ENCODE measurements at regions not wholly inside any gene's neighbourhood (a gene's known extent, or its start where the extent isn't known, plus 50 kb on each side); places are given as distances from the start of the nearest gene placed in this dataset.

- DNase-seq (ENCODE audit: extremely low read depth in 1 of 2, low read depth in 1 of 2): no peak
Measured at GRCh38 chr1:57835620-57836019, 411.8 kb upstream of the DAB1 start.

GRCh38 chr1:57833296-57833695 lies 409.4 kb upstream of the DAB1 start:
- no peak for DNase-seq (ENCODE audit: extremely low read depth in 1 of 2, low read depth in 1 of 2)

- no peak for DNase-seq (ENCODE audit: extremely low read depth in 1 of 2, low read depth in 1 of 2)
Measured at GRCh38 chr1:57832612-57833011, 408.8 kb upstream of the DAB1 start.

GRCh38 chr1:57831624-57832023 lies 407.8 kb upstream of the DAB1 start:
- no peak for DNase-seq (ENCODE audit: extremely low read depth in 1 of 2, low read depth in 1 of 2)

GRCh38 chr1:57826535-57826934 lies 402.7 kb upstream of the DAB1 start:
- DNase-seq (ENCODE audit: extremely low read depth in 1 of 2, low read depth in 1 of 2): no peak

GRCh38 chr1:57824535-57824934 lies 400.7 kb upstream of the DAB1 start:
- no peak for DNase-seq (ENCODE audit: extremely low read depth in 1 of 2, low read depth in 1 of 2)

- no peak for DNase-seq (ENCODE audit: extremely low read depth in 1 of 2, low read depth in 1 of 2)
Measured at GRCh38 chr1:57820356-57821095, 396.7 kb upstream of the DAB1 start.

GRCh38 chr1:57819893-57820292 lies 396.0 kb upstream of the DAB1 start:
- no peak for DNase-seq (ENCODE audit: extremely low read depth in 1 of 2, low read depth in 1 of 2)

GRCh38 chr1:57803586-57803985 lies 379.7 kb upstream of the DAB1 start:
- DNase-seq (ENCODE audit: extremely low read depth in 1 of 2, low read depth in 1 of 2): no peak

GRCh38 chr1:57800376-57800775 lies 376.5 kb upstream of the DAB1 start:
- no peak for DNase-seq (ENCODE audit: extremely low read depth in 1 of 2, low read depth in 1 of 2)

GRCh38 chr1:57799490-57800115 lies 375.7 kb upstream of the DAB1 start:
- no peak for DNase-seq (ENCODE audit: extremely low read depth in 1 of 2, low read depth in 1 of 2)

- no peak for DNase-seq (ENCODE audit: extremely low read depth in 1 of 2, low read depth in 1 of 2)
Measured at GRCh38 chr1:57798543-57798942, 374.7 kb upstream of the DAB1 start.

GRCh38 chr1:57797084-57797483 lies 373.2 kb upstream of the DAB1 start:
- no peak for DNase-seq (ENCODE audit: extremely low read depth in 1 of 2, low read depth in 1 of 2)

GRCh38 chr1:57796616-57797015 lies 372.8 kb upstream of the DAB1 start:
- DNase-seq (ENCODE audit: extremely low read depth in 1 of 2, low read depth in 1 of 2): no peak

GRCh38 chr1:57795886-57796285 lies 372.0 kb upstream of the DAB1 start:
- DNase-seq (ENCODE audit: extremely low read depth in 1 of 2, low read depth in 1 of 2): no peak

GRCh38 chr1:57794078-57794477 lies 370.2 kb upstream of the DAB1 start:
- DNase-seq (ENCODE audit: extremely low read depth in 1 of 2, low read depth in 1 of 2): no peak

- no peak for DNase-seq (ENCODE audit: extremely low read depth in 1 of 2, low read depth in 1 of 2)
Measured at GRCh38 chr1:57791497-57791896, 367.6 kb upstream of the DAB1 start.

- no peak for DNase-seq (ENCODE audit: extremely low read depth in 1 of 2, low read depth in 1 of 2)
Measured at GRCh38 chr1:57789936-57790335, 366.1 kb upstream of the DAB1 start.

GRCh38 chr1:57788313-57788712 lies 364.5 kb upstream of the DAB1 start:
- DNase-seq (ENCODE audit: extremely low read depth in 1 of 2, low read depth in 1 of 2): no peak

GRCh38 chr1:57784356-57784755 lies 360.5 kb upstream of the DAB1 start:
- no peak for DNase-seq (ENCODE audit: extremely low read depth in 1 of 2, low read depth in 1 of 2)

GRCh38 chr1:57782357-57782756 lies 358.5 kb upstream of the DAB1 start:
- DNase-seq (ENCODE audit: extremely low read depth in 1 of 2, low read depth in 1 of 2): no peak

GRCh38 chr1:57772580-57773195 lies 348.8 kb upstream of the DAB1 start:
- DNase-seq (ENCODE audit: extremely low read depth in 1 of 2, low read depth in 1 of 2): no peak
